Tibial nerve (tissue), 4 donors: ENCODE measurements at regions not wholly inside any gene's neighbourhood (a gene's known extent, or its start where the extent isn't known, plus 50 kb on each side); places are given as distances from the start of the nearest gene placed in this dataset.

Experiments
- DNase-seq, 2 donors: peaks; one replicate each; pipeline ENCODE4 v3.0.0-alpha.2; 2019; ENCODE audit warnings: low spot score in 2 of 2
- H3K27ac ChIP-seq, 4 donors: fragments of 200-600 bp; sonication (generic) in 3 of 4; one replicate each; pipeline ENCODE4 v1.5.1; 2017 to 2019; ENCODE audit warnings: mild to moderate bottlenecking in 1 of 4
- H3K27me3 ChIP-seq, 2 donors: fragments of 200-600 bp; sonication (generic) in 1 of 2; one replicate each; pipeline versions ENCODE4 v1.5.1 to v1.6.0; 2017 to 2019
- H3K36me3 ChIP-seq, 3 donors: fragments of 200-600 bp; sonication (generic); one replicate each; pipeline ENCODE4 v1.5.1; 2018 to 2019
- H3K4me1 ChIP-seq, 4 donors: fragments of 200-600 bp; sonication (generic) in 3 of 4; one replicate each; pipeline ENCODE4 v1.5.1; 2017 to 2019
- H3K4me3 ChIP-seq, 4 donors: fragments of 200-600 bp; sonication (generic) in 3 of 4; one replicate each; pipeline ENCODE4 v1.5.1; 2017 to 2019; ENCODE audit warnings: mild to moderate bottlenecking in 1 of 4, moderate library complexity in 1 of 4
- H3K9me3 ChIP-seq, 4 donors: fragments of 200-600 bp; sonication (generic) in 3 of 4; one replicate each; pipeline ENCODE4 v1.5.1; 2017 to 2019
- EP300 ChIP-seq, 2 donors: sonication (generic); formaldehyde crosslinking; IDR thresholded peaks; one replicate each; pipeline ENCODE4 v1.6.1; 2017; ENCODE audit warnings: antibody characterized with exemption in 2 of 2, mild to moderate bottlenecking in 1 of 2
- POLR2A ChIP-seq, 2 donors: fragments of 450-650 bp; IDR thresholded peaks; one replicate each; pipeline ENCODE4 v1.6.1; 2017; ENCODE audit warnings: antibody characterized with exemption in 2 of 2, mild to moderate bottlenecking in 2 of 2, moderate library complexity in 2 of 2
- WGBS, 2 donors: methylation state at CpG; one replicate each; pipeline ENCODE4 v1.1.5; 2018; 5-methylcytosine and 5-hydroxymethylcytosine counted together
- TF ChIP-seq, protein P1 (sequence below), 5 experiments: fragments of 200-600 bp in 3 of 5; fragments of 450-650 bp in 2 of 5; sonication (generic) in 3 of 5; IDR thresholded peaks; one replicate each; pipeline ENCODE4 v1.5.1; 2016 to 2019; ENCODE audit warnings: antibody characterized with exemption in 5 of 5, mild to moderate bottlenecking in 3 of 5, moderate library complexity in 2 of 5

DNA sequence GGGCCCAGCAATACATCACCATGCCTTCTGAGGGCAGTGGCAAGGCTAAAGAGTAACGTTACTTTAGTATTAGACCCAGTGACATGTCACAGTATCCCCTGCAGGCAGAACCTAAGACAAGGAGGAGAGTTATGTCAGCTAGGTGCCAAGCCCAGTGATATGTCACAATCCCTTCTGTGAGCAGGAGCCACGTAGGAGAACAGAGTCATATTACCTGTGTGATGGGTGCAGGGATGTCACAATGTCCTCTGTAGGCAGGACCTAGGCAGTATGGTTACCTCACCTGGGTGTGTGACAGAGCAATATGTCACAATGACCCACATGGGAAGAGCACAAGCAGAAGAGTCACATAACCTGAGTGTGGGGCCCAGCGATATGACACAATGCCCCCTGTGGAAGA, 121.8 kb downstream of the ZNF675 start:
- WGBS, 2 donors: 78 to 79% methylated on average over 3 of the region's 3 CpGs
- H3K9me3 ChIP-seq: peaks cover 0 to 66% (median 4%) of the 10 kb centered on the region in 4 donors
- no peaks in the 10 kb centered on the region for H3K27me3 ChIP-seq
- no peaks in the 10 kb centered on the region for H3K4me1 ChIP-seq
- no peak overlapping the region for H3K4me3 ChIP-seq
- H3K36me3 ChIP-seq: no peaks in the 10 kb centered on the region
- TF ChIP-seq EP300 (IDR thresholded peaks at IDR 0.05): no peak
- TF ChIP-seq POLR2A (IDR thresholded peaks at IDR 0.05): no peak
- TF ChIP-seq, protein P1, sequence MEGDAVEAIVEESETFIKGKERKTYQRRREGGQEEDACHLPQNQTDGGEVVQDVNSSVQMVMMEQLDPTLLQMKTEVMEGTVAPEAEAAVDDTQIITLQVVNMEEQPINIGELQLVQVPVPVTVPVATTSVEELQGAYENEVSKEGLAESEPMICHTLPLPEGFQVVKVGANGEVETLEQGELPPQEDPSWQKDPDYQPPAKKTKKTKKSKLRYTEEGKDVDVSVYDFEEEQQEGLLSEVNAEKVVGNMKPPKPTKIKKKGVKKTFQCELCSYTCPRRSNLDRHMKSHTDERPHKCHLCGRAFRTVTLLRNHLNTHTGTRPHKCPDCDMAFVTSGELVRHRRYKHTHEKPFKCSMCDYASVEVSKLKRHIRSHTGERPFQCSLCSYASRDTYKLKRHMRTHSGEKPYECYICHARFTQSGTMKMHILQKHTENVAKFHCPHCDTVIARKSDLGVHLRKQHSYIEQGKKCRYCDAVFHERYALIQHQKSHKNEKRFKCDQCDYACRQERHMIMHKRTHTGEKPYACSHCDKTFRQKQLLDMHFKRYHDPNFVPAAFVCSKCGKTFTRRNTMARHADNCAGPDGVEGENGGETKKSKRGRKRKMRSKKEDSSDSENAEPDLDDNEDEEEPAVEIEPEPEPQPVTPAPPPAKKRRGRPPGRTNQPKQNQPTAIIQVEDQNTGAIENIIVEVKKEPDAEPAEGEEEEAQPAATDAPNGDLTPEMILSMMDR (IDR thresholded peaks at IDR 0.05): no peak
- H3K27ac ChIP-seq: no peak overlapping the region
- DNase-seq: no peak

DNA sequence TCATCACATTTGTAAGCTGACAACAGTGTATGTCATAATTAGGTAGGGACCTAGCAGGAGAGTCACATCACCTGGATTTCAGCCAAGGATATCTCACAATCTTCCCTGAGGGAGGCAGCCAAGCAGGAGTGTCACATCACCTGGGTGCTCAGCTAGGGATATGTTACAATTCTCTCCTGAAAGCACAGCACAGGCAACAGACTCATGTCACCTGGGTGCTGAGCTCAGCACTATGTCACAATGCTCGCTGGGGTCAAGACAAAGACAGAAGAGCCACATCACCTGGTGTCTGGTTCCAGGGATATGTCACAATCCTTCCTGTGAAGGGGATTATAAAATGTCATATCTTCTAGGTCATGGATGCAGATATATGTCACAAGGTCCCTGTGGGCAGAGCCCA, 123.7 kb downstream of the ZNF675 start:
- Histone ChIP-seq H3K4me1 (no peaks in the 10 kb centered on the region), H3K27ac (no peak overlapping the region), H3K4me3 (no peak overlapping the region), H3K27me3 (no peaks in the 10 kb centered on the region), H3K36me3 (no peaks in the 10 kb centered on the region), H3K9me3 (peaks cover 0 to 54% (median under 1%) of the 10 kb centered on the region in 4 donors)
- DNase-seq: no peak
- TF ChIP-seq, protein P1 (IDR thresholded peaks at IDR 0.05): no peak
- no peak for TF ChIP-seq EP300 (IDR thresholded peaks at IDR 0.05)
- no peak for TF ChIP-seq POLR2A (IDR thresholded peaks at IDR 0.05)
- WGBS, 2 donors: 73 to 75% methylated on average over 1 of the region's 1 CpG

DNA sequence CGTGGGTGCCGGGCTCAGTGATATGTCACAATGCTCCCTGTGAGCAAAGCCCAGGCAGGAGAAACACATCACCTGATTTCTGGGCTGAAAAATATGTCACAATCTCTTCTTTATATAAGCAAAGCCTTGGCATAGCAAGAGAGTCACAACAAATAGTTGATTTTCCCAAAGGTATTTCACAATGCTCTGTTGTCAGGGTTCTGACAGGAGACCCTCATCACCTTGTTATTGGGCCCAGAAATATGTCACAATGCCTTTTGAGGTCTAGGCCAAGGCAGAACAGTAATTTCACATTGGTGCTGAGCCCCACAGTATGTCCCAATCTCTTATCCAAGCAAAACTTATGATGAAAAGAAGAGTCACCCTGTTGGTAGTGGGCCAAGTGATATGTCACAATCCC, 125.7 kb downstream of the ZNF675 start:
- no peak overlapping the region for H3K27ac ChIP-seq
- no peak for TF ChIP-seq POLR2A (IDR thresholded peaks at IDR 0.05)
- no peak for TF ChIP-seq EP300 (IDR thresholded peaks at IDR 0.05)
- TF ChIP-seq, protein P1 (IDR thresholded peaks at IDR 0.05): no peak
- WGBS, 2 donors: 88 to 97% methylated on average over 2 of the region's 2 CpGs
- no peaks in the 10 kb centered on the region for H3K36me3 ChIP-seq
- H3K27me3 ChIP-seq: no peaks in the 10 kb centered on the region
- no peak overlapping the region for H3K4me3 ChIP-seq
- DNase-seq: no peak
- H3K4me1 ChIP-seq: no peaks in the 10 kb centered on the region
- peaks cover 0 to 38% (median 0%) of the 10 kb centered on the region in 4 donors for H3K9me3 ChIP-seq

DNA sequence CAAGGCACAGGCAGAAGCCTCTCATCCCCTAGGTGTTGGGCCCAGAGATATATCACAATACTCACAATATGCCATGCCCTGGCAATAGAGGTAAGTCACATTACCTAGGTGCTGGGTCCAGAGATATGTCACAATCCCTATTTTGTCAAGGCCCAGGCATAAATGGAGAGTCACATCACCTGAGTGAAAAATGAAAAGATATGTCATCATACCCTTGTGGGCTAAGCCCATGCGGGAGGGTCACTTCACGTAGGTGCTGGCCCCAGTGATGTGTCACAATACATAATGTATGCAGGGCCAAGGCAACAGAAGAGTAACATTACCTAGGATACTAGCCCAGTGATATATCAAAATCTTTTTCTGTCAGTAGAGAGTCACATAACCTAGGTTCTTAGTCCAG, 127.0 kb downstream of the ZNF675 start:
- Histone ChIP-seq H3K4me1 (no peaks in the 10 kb centered on the region), H3K27ac (no peak overlapping the region), H3K27me3 (no peaks in the 10 kb centered on the region), H3K4me3 (no peak overlapping the region), H3K9me3 (peaks cover 0 to 31% (median 0%) of the 10 kb centered on the region in 4 donors), H3K36me3 (no peaks in the 10 kb centered on the region)
- TF ChIP-seq EP300 (IDR thresholded peaks at IDR 0.05) (no peak), POLR2A (IDR thresholded peaks at IDR 0.05) (no peak)
- TF ChIP-seq, protein P1 (IDR thresholded peaks at IDR 0.05): no peak
- WGBS, 2 donors: 94 to 97% methylated on average over 2 of the region's 2 CpGs
- no peak for DNase-seq

DNA sequence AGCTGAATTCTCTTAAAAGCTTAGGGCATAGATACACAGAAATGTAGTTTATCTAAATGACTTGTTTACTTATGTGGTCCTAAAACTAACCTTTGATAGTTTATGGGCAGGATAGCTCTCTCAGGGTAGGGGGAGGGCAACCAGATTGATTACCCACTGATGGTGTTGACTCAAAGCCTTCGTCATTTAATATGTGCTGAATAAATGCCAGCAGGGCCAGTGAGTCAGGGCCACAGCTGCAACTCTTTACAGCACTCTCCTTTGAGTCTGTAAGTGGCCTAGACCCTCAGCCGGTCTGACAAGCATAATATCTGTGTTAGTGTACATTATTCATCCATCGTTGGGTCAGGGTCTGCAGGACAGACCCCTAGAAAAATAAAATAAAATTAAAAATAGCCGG, 128.5 kb downstream of the ZNF675 start:
- 75 to 83% methylated on average over 4 of the region's 4 CpGs for WGBS, 2 donors
- Histone ChIP-seq H3K27ac (no peak overlapping the region), H3K9me3 (peaks cover 0 to 23% (median 0%) of the 10 kb centered on the region in 4 donors), H3K27me3 (no peaks in the 10 kb centered on the region), H3K4me3 (no peak overlapping the region), H3K36me3 (no peaks in the 10 kb centered on the region), H3K4me1 (no peaks in the 10 kb centered on the region)
- TF ChIP-seq EP300 (IDR thresholded peaks at IDR 0.05): no peak
- TF ChIP-seq, protein P1 (IDR thresholded peaks at IDR 0.05): no peak
- no peak for TF ChIP-seq POLR2A (IDR thresholded peaks at IDR 0.05)
- no peak for DNase-seq
